KMS-11 (cell line): ENCODE measurements at regions not wholly inside any gene's neighbourhood (a gene's known extent, or its start where the extent isn't known, plus 50 kb on each side); places are given as distances from the start of the nearest gene placed in this dataset.
"Not testable (repeated sequence)": the region's sequence is repeated elsewhere in the genome, so short reads cannot be mapped to it uniquely, and the experiment has no call there.

Source experiments
- H2AFZ ChIP-seq: fragments of 200-600 bp; sonication (generic); 2 replicates; pipeline ENCODE4 v1.6.1; 2016; ENCODE audit warnings: antibody characterized with exemption, mixed run types, low read depth
- H3K27ac ChIP-seq: fragments of 200-600 bp; sonication (generic); 2 replicates; pipeline ENCODE4 v1.6.1; 2016; ENCODE audit warnings: mild to moderate bottlenecking, mixed run types
- H3K27me3 ChIP-seq: fragments of 200-600 bp; sonication (generic); 2 replicates; pipeline ENCODE4 v1.6.1; 2017; ENCODE audit warnings: mild to moderate bottlenecking, low read depth, mixed run types, moderate library complexity; ENCODE audit not compliant: insufficient read depth
- H3K36me3 ChIP-seq: fragments of 200-600 bp; sonication (generic); 2 replicates; pipeline ENCODE4 v1.6.1; 2017; ENCODE audit warnings: mild to moderate bottlenecking, mixed run types; ENCODE audit not compliant: insufficient read depth
- H3K4me1 ChIP-seq: fragments of 200-600 bp; sonication (generic); 2 replicates; pipeline ENCODE4 v1.6.1; 2016; ENCODE audit warnings: mild to moderate bottlenecking, low read depth, mixed run types; ENCODE audit not compliant: poor library complexity, severe bottlenecking
- H3K4me2 ChIP-seq: fragments of 200-600 bp; sonication (generic); 2 replicates; pipeline ENCODE4 v1.7.0; 2016; ENCODE audit warnings: mild to moderate bottlenecking, mixed run types
- H3K4me3 ChIP-seq: fragments of 200-600 bp; sonication (generic); IDR thresholded peaks from 2 replicates; pipeline ENCODE4 v1.6.1; 2017; ENCODE audit warnings: low read depth, low read length, mixed read lengths; ENCODE audit not compliant: insufficient read depth
- H3K79me2 ChIP-seq: fragments of 200-600 bp; sonication (generic); 2 replicates; pipeline ENCODE4 v1.6.1; 2016; ENCODE audit warnings: low read depth, mixed run types; ENCODE audit not compliant: insufficient read depth
- H3K9ac ChIP-seq: fragments of 200-600 bp; sonication (generic); 2 replicates; pipeline ENCODE4 v1.6.1; 2016; ENCODE audit warnings: mild to moderate bottlenecking, mixed run types
- H4K20me1 ChIP-seq: fragments of 200-600 bp; sonication (generic); 2 replicates; pipeline ENCODE4 v1.6.1; 2016; ENCODE audit warnings: mild to moderate bottlenecking, mixed run types; ENCODE audit not compliant: insufficient read depth
- CTCF ChIP-seq: fragments of 200-600 bp; sonication (generic); conservative IDR thresholded peaks from 2 replicates; pipeline ENCODE4 v1.6.1; 2017; ENCODE audit warnings: low read depth, mild to moderate bottlenecking, antibody characterized with exemption, low read length, moderate library complexity, mixed read lengths

GRCh38 chr6:170147056-170147787 is 143.7 kb downstream of the DLL1 start:
- H3K4me1 ChIP-seq: no peaks in the 10 kb centered on the region
- H3K9ac ChIP-seq: no peak overlapping the region
- no peak overlapping the region for H3K4me3 ChIP-seq
- H3K27ac ChIP-seq: no peak overlapping the region
- no peak for TF ChIP-seq CTCF
- no peak overlapping the region for H3K4me2 ChIP-seq
- no peak overlapping the region for H2AFZ ChIP-seq
- peaks cover 19% of the 10 kb centered on the region; the same call in 1 of the 2 replicates for H3K27me3 ChIP-seq
- no peaks in the 10 kb centered on the region for H3K79me2 ChIP-seq
- H4K20me1 ChIP-seq: no peaks in the 10 kb centered on the region
- no peaks in the 10 kb centered on the region for H3K36me3 ChIP-seq

GRCh38 chr6:170146640-170147039 is 144.2 kb downstream of the DLL1 start:
- no peak overlapping the region for H3K4me2 ChIP-seq
- no peak overlapping the region for H3K4me3 ChIP-seq
- TF ChIP-seq CTCF: no peak
- H2AFZ ChIP-seq: no peak overlapping the region
- no peak overlapping the region for H3K27ac ChIP-seq
- H3K79me2 ChIP-seq: no peaks in the 10 kb centered on the region
- peaks cover 15% of the 10 kb centered on the region; the same call in 1 of the 2 replicates for H3K27me3 ChIP-seq
- no peak overlapping the region for H3K9ac ChIP-seq
- no peaks in the 10 kb centered on the region for H3K36me3 ChIP-seq
- no peaks in the 10 kb centered on the region for H3K4me1 ChIP-seq
- no peaks in the 10 kb centered on the region for H4K20me1 ChIP-seq

- H3K27ac ChIP-seq, H4K20me1 ChIP-seq, H3K4me2 ChIP-seq, H3K79me2 ChIP-seq, H3K27me3 ChIP-seq, H2AFZ ChIP-seq, H3K36me3 ChIP-seq, H3K4me1 ChIP-seq, H3K9ac ChIP-seq, H3K4me3 ChIP-seq: not testable (repeated sequence)
Measured at GRCh38 chr6:170146131-170146530, 144.7 kb downstream of the DLL1 start.

- H3K9ac ChIP-seq, H3K4me2 ChIP-seq, H2AFZ ChIP-seq, H3K27ac ChIP-seq, H3K4me3 ChIP-seq, H3K36me3 ChIP-seq, H3K4me1 ChIP-seq, H3K27me3 ChIP-seq, H3K79me2 ChIP-seq, H4K20me1 ChIP-seq: not testable (repeated sequence)
Measured at GRCh38 chr6:170145716-170146115, 145.2 kb downstream of the DLL1 start.

- Histone ChIP-seq H3K4me1 (no peaks in the 10 kb centered on the region), H3K27ac (no peak overlapping the region), H3K4me2 (no peak overlapping the region), H4K20me1 (no peaks in the 10 kb centered on the region), H3K27me3 (peaks cover 6% of the 10 kb centered on the region; the same call in 1 of the 2 replicates), H3K36me3 (no peaks in the 10 kb centered on the region), H3K4me3 (no peak overlapping the region), H3K9ac (no peak overlapping the region), H2AFZ (no peak overlapping the region), H3K79me2 (no peaks in the 10 kb centered on the region)
- no peak for TF ChIP-seq CTCF
Measured at GRCh38 chr6:170145272-170145592, 145.6 kb downstream of the DLL1 start.
